NB4 (cell line): ENCODE measurements at regions not wholly inside any gene's neighbourhood (a gene's known extent, or its start where the extent isn't known, plus 50 kb on each side); places are given as distances from the start of the nearest gene placed in this dataset.

Experiments
- DNase-seq: peaks from one replicate; pipeline ENCODE4 v3.0.0; 2010; ENCODE audit warnings: low read depth
- H3K4me3 ChIP-seq: one replicate; pipeline ENCODE4 v1.5.1; 2011; ENCODE audit warnings: mild to moderate bottlenecking, low read depth, low read length, moderate library complexity
- CTCF ChIP-seq: IDR thresholded peaks from one replicate; pipeline ENCODE4 v1.5.1; 2012; ENCODE audit warnings: low read depth, low read length
- MYC ChIP-seq: IDR thresholded peaks from 2 replicates; pipeline ENCODE4 v1.6.1; 2011; ENCODE audit warnings: low read depth, low read length
- POLR2A ChIP-seq: IDR thresholded peaks from 2 replicates; pipeline ENCODE4 v1.6.1; 2011; ENCODE audit warnings: mild to moderate bottlenecking; ENCODE audit not compliant: insufficient read length; ENCODE audit errors: extremely low read depth
- TF ChIP-seq, protein P1 (sequence below): IDR thresholded peaks from 2 replicates; pipeline ENCODE4 v1.6.1; 2011; ENCODE audit warnings: low read depth, low read length

GRCh38 chr4:14883166-14883565 is 119.1 kb upstream of the CPEB2 start:
- DNase-seq, result no peak
- no peak overlapping the region for H3K4me3 ChIP-seq
- TF ChIP-seq, protein P1, sequence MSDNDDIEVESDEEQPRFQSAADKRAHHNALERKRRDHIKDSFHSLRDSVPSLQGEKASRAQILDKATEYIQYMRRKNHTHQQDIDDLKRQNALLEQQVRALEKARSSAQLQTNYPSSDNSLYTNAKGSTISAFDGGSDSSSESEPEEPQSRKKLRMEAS, result no peak
- TF ChIP-seq POLR2A, result no peak
- no peak for TF ChIP-seq MYC
- no peak for TF ChIP-seq CTCF

- DNase-seq, result no peak
- TF ChIP-seq POLR2A, result no peak
- TF ChIP-seq, protein P1, result no peak
- TF ChIP-seq CTCF, result no peak
- no peak for TF ChIP-seq MYC
- no peak overlapping the region for H3K4me3 ChIP-seq
These were observed 118.6 kb upstream of the CPEB2 start for GRCh38 chr4:14883661-14884060.

DNA sequence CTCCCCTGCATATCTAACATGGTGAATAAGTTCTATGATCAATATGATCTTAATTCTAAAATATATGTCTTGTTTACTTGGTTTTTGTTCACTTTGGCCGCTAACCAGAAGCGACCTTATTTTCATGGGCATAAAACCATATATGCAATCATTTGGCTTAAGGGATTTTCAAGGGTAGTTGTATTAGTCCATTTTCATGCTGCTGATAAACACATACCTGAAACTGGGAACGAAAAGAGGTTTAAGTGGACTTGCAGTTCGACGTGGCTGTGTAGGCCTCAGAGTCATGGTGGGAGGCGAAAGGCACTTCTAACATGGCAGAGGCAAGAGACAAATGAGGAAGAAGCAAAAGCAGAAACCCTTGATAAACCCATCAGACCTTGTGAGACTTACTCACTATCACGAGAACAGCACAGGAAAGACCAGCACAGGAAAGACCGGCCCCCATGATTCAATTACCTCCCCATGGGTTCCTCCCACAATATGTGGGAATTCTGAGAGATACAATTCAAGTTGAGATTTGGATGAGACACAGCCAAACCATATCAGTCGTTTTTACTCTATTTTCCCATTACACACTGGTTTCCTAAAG is 114.3 kb upstream of the CPEB2 start:
- no peak overlapping the region for H3K4me3 ChIP-seq
- peak; percentile 17 for DNase-seq
- no peak for TF ChIP-seq CTCF
- TF ChIP-seq, protein P1, result no peak
- no peak for TF ChIP-seq POLR2A
- no peak for TF ChIP-seq MYC

DNA sequence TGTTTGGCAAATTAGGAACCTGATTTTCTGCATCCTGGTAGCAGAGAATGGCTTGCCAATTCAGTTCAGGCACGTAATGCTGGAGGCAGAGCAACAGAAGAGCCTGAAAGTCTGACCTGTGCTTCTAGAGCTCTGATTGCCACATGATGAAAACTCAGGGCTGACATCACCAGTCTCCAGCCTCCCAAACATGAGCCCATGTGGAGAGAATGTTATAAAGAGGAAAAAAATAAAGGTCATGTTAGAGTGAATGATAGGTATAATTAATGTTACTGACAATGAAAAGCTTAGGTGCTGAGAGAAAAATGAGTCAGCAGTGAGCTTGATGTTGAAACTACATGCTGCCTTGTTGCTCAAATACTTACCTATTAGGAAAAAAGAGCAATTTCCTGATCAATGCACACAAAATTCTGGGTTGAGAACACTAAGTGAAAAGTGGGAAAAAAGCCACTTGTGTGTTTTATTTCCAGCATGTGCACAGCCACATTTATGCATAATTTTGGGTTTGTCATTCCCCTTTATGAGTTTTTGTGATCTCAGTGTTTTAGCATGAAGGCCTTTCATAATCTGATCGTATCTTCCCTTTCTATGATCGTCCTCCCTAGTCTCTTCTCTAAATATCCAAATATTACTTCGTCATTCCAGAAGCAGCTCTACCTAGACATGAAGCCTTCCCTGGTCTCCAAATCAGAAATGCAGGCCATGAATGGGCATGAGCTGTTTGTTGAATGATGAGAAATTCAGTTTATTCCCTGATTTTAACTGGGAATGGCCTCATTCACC is 113.3 kb upstream of the CPEB2 start:
- no peak for DNase-seq
- TF ChIP-seq, protein P1, result no peak
- TF ChIP-seq MYC (no peak), CTCF (no peak), POLR2A (no peak)
- H3K4me3 ChIP-seq, result no peak overlapping the region

GRCh38 chr4:14892563-14892962 is 109.7 kb upstream of the CPEB2 start:
- TF ChIP-seq CTCF, result no peak
- TF ChIP-seq POLR2A, result no peak
- H3K4me3 ChIP-seq, result no peak overlapping the region
- DNase-seq, result no peak
